OCI-LY1 (cell line): ENCODE measurements at regions not wholly inside any gene's neighbourhood (a gene's known extent, or its start where the extent isn't known, plus 50 kb on each side); places are given as distances from the start of the nearest gene placed in this dataset.

Experiments used
- CTCF ChIP-seq: fragments of 200-600 bp; sonication (generic), shearing (Covaris generic); IDR thresholded peaks from 2 replicates; pipeline ENCODE4 v1.5.1; 2017; ENCODE audit warnings: mild to moderate bottlenecking, antibody characterized with exemption, low read length, moderate library complexity, mixed read lengths
- EZH2 ChIP-seq: fragments of 200-600 bp; sonication (generic), shearing (Covaris generic); IDR thresholded peaks from 2 replicates; pipeline ENCODE4 v1.8.0; 2017; ENCODE audit warnings: borderline replicate concordance, mixed run types, mild to moderate bottlenecking, antibody characterized with exemption, low read length, moderate library complexity, mixed read lengths

- TF ChIP-seq CTCF: no peak
- no peak for TF ChIP-seq EZH2
Observed at GRCh38 chr5:27727254-27727653, 688.9 kb upstream of the CDH9 start.
